Neural cell (in vitro differentiated cells): ENCODE measurements at regions not wholly inside any gene's neighbourhood (a gene's known extent, or its start where the extent isn't known, plus 50 kb on each side); places are given as distances from the start of the nearest gene placed in this dataset.
"Not testable (repeated sequence)": the region's sequence is repeated elsewhere in the genome, so short reads cannot be mapped to it uniquely, and the experiment has no call there.

Experiments used
- H2AFZ ChIP-seq: fragments of 200-600, 300-800 bp; sonication (generic), shearing (Covaris generic); 2 replicates; pipeline ENCODE4 v1.6.0; 2014; ENCODE audit warnings: low read depth, mild to moderate bottlenecking, antibody characterized with exemption, low read length, moderate library complexity
- H3F3A ChIP-seq: fragments of 200-600 bp; shearing (Covaris generic); 2 replicates; pipeline ENCODE4 v1.6.1; 2016; ENCODE audit warnings: mild to moderate bottlenecking, moderate library complexity, mixed read lengths, antibody characterized with exemption, low read length; ENCODE audit not compliant: insufficient read depth, poor library complexity, severe bottlenecking
- H3K27ac ChIP-seq: fragments of 200-600, 300-800 bp; sonication (generic), shearing (Covaris generic); 2 replicates; pipeline ENCODE4 v1.5.1; 2014; ENCODE audit warnings: mild to moderate bottlenecking, low read length, moderate library complexity
- H3K27me3 ChIP-seq: fragments of 300-800, 200-600 bp; sonication (generic), shearing (Covaris generic); 2 replicates; pipeline ENCODE4 v1.6.0; 2014; ENCODE audit warnings: mild to moderate bottlenecking, low read depth, low read length, moderate library complexity; ENCODE audit not compliant: insufficient read depth
- H3K36me3 ChIP-seq: fragments of 300-800, 200-600 bp; sonication (generic), shearing (Covaris generic); 2 replicates; pipeline ENCODE4 v1.5.1; 2014; ENCODE audit warnings: mild to moderate bottlenecking, antibody characterized with exemption, low read length, moderate library complexity; ENCODE audit not compliant: insufficient read depth
- H3K4me2 ChIP-seq: fragments of 300-800, 200-600 bp; sonication (generic), shearing (Covaris generic); 2 replicates; pipeline ENCODE4 v1.6.0; 2014; ENCODE audit warnings: mild to moderate bottlenecking, low read length
- H3K4me3 ChIP-seq: fragments of 300-800, 200-600 bp; sonication (generic), shearing (Covaris generic); 2 replicates; pipeline ENCODE4 v1.5.1; 2014; ENCODE audit warnings: mild to moderate bottlenecking, low read length, moderate library complexity
- H3K79me2 ChIP-seq: fragments of 200-600 bp; shearing (Covaris generic); replicated peaks from 2 replicates; pipeline ENCODE4 v1.6.0; 2014; ENCODE audit warnings: mild to moderate bottlenecking, low read length, moderate library complexity; ENCODE audit not compliant: insufficient read depth
- H3K9ac ChIP-seq: fragments of 300-800, 200-600 bp; sonication (generic), shearing (Covaris generic); 2 replicates; pipeline ENCODE4 v1.6.1; 2016; ENCODE audit warnings: mild to moderate bottlenecking, low read length, mixed read lengths
- H3K9me2 ChIP-seq: fragments of 200-600 bp; shearing (Covaris generic); 2 replicates; pipeline ENCODE4 v1.6.1; 2016; ENCODE audit warnings: mild to moderate bottlenecking, low read length, mixed read lengths; ENCODE audit not compliant: insufficient read depth
- H3K9me3 ChIP-seq: fragments of 200-600, 300-800 bp; sonication (generic), shearing (Covaris generic); 2 replicates; pipeline ENCODE4 v1.6.1; 2016; ENCODE audit warnings: mild to moderate bottlenecking, mixed run types, low read length, moderate library complexity, mixed read lengths
- H4K20me1 ChIP-seq: fragments of 200-600 bp; shearing (Covaris generic); 2 replicates; pipeline ENCODE4 v1.6.1; 2016; ENCODE audit warnings: mild to moderate bottlenecking, mixed run types; ENCODE audit not compliant: insufficient read depth
- CTCF ChIP-seq: fragments of 450-650 bp; IDR thresholded peaks from 2 replicates; pipeline ENCODE4 v1.5.1; 2014; ENCODE audit warnings: antibody characterized with exemption, mild to moderate bottlenecking, moderate library complexity; ENCODE audit not compliant: poor library complexity, severe bottlenecking
- EP300 ChIP-seq: fragments of 450-650 bp; conservative IDR thresholded peaks from 2 replicates; pipeline ENCODE4 v1.6.1; 2014; ENCODE audit warnings: antibody characterized with exemption, mild to moderate bottlenecking, moderate library complexity; ENCODE audit not compliant: poor library complexity, severe bottlenecking
- EZH2 ChIP-seq: fragments of 200-600, 300-800 bp; shearing (Covaris generic), sonication (generic); IDR thresholded peaks from 2 replicates; pipeline ENCODE4 v1.6.1; 2014; ENCODE audit warnings: antibody characterized with exemption, low read length, borderline replicate concordance, mild to moderate bottlenecking; ENCODE audit not compliant: insufficient read depth, poor library complexity, severe bottlenecking
- MXI1 ChIP-seq: fragments of 450-650 bp; conservative IDR thresholded peaks from 2 replicates; pipeline ENCODE4 v1.6.1; 2014; ENCODE audit warnings: antibody characterized with exemption, mild to moderate bottlenecking; ENCODE audit not compliant: poor library complexity, severe bottlenecking
- POLR2AphosphoS5 ChIP-seq: IDR thresholded peaks from 2 replicates; pipeline ENCODE4 v1.6.1; 2012
- RAD21 ChIP-seq: fragments of 450-650 bp; conservative IDR thresholded peaks from 2 replicates; pipeline ENCODE4 v1.6.1; 2014; ENCODE audit warnings: antibody characterized with exemption, mild to moderate bottlenecking, moderate library complexity
- SMC3 ChIP-seq: fragments of 450-650 bp; conservative IDR thresholded peaks from 2 replicates; pipeline ENCODE4 v1.6.1; 2014; ENCODE audit warnings: antibody characterized with exemption, mild to moderate bottlenecking, moderate library complexity; ENCODE audit not compliant: poor library complexity
- TAF1 ChIP-seq: IDR thresholded peaks from 2 replicates; pipeline ENCODE4 v1.6.1; 2012; ENCODE audit warnings: low read depth
- TF ChIP-seq, protein P1 (sequence below): IDR thresholded peaks from 2 replicates; pipeline ENCODE4 v1.6.1; 2012; ENCODE audit warnings: borderline replicate concordance

DNA sequence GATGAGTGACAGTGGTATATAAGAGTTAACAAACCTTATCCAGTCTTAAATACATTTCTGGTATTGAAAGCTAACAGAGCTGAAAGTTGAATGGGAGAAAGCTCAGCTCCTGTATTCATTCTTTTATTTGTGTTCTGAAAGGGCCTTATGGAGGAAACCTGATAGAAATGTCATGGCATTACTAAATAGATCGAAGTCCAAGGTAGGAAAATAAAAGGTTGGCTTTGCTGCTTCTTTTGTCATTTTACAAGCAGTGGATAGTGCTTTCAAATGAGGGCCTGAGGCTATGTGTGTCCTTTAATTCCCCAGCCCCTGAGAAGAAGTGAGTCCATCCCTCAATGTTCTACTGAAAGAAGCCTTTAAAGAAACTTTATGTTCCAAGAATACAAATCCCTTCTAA, 974.3 kb upstream of the INTU start (continued):
- TF ChIP-seq EZH2 (no peak), SMC3 (no peak)

DNA sequence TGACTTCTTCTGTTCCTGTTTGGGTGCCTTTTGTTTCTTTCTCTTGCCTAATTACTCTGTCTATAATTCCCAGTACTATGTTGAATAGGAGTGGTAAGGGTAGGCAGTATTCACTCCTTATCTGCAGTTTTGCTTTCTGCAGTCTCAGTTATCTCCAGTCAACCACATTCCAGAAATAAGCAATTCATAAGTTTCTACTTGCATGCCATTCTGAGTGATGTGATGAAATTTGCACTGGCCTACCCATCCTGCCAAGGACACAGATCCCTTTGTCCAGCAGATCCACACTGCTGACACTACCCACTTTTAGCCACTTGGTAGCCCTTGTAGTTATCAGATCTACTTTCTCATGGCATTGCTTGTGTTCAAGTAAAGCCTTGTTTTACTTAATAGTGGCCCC, 971.6 kb upstream of the INTU start:
- Histone ChIP-seq H3K9me3 (no peaks in the 10 kb centered on the region), H3F3A (no peaks in the 10 kb centered on the region), H3K79me2 (no peaks in the 10 kb centered on the region), H4K20me1 (no peaks in the 10 kb centered on the region), H3K9ac (no peak overlapping the region), H3K4me2 (no peak overlapping the region), H3K27me3 (no peaks in the 10 kb centered on the region), H3K4me3 (no peak overlapping the region), H2AFZ (no peak overlapping the region), H3K27ac (no peak overlapping the region), H3K9me2 (no peaks in the 10 kb centered on the region), H3K36me3 (no peaks in the 10 kb centered on the region)
- TF ChIP-seq EP300 = no peak

- Histone ChIP-seq H3K9me2 (no peaks in the 10 kb centered on the region), H3K79me2 (no peaks in the 10 kb centered on the region), H3K9me3 (no peaks in the 10 kb centered on the region), H3K36me3 (no peaks in the 10 kb centered on the region), H3K27ac (no peak overlapping the region), H3K9ac (no peak overlapping the region), H3K4me3 (no peak overlapping the region), H3K27me3 (no peaks in the 10 kb centered on the region), H2AFZ (no peak overlapping the region), H3F3A (no peaks in the 10 kb centered on the region), H4K20me1 (no peaks in the 10 kb centered on the region), H3K4me2 (no peak overlapping the region)
- TF ChIP-seq TAF1 (no peak), MXI1 (no peak), SMC3 (no peak), POLR2AphosphoS5 (no peak), EZH2 (no peak), EP300 (no peak), RAD21 (no peak), CTCF (no peak)
- TF ChIP-seq, protein P1, sequence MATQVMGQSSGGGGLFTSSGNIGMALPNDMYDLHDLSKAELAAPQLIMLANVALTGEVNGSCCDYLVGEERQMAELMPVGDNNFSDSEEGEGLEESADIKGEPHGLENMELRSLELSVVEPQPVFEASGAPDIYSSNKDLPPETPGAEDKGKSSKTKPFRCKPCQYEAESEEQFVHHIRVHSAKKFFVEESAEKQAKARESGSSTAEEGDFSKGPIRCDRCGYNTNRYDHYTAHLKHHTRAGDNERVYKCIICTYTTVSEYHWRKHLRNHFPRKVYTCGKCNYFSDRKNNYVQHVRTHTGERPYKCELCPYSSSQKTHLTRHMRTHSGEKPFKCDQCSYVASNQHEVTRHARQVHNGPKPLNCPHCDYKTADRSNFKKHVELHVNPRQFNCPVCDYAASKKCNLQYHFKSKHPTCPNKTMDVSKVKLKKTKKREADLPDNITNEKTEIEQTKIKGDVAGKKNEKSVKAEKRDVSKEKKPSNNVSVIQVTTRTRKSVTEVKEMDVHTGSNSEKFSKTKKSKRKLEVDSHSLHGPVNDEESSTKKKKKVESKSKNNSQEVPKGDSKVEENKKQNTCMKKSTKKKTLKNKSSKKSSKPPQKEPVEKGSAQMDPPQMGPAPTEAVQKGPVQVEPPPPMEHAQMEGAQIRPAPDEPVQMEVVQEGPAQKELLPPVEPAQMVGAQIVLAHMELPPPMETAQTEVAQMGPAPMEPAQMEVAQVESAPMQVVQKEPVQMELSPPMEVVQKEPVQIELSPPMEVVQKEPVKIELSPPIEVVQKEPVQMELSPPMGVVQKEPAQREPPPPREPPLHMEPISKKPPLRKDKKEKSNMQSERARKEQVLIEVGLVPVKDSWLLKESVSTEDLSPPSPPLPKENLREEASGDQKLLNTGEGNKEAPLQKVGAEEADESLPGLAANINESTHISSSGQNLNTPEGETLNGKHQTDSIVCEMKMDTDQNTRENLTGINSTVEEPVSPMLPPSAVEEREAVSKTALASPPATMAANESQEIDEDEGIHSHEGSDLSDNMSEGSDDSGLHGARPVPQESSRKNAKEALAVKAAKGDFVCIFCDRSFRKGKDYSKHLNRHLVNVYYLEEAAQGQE = no peak
Measured at GRCh38 chr4:126664839-126665238, 967.9 kb upstream of the INTU start.

GRCh38 chr4:126670038-126670437, 962.7 kb upstream of the INTU start:
- not testable (repeated sequence) for H3K27me3 ChIP-seq, H3K9me3 ChIP-seq, H4K20me1 ChIP-seq, H3K36me3 ChIP-seq, H3K79me2 ChIP-seq, H3K4me3 ChIP-seq, H3K27ac ChIP-seq, H3K9ac ChIP-seq, H3F3A ChIP-seq, H3K9me2 ChIP-seq, H3K4me2 ChIP-seq, H2AFZ ChIP-seq
